GM18870 (cell line): ENCODE measurements at regions not wholly inside any gene's neighbourhood (a gene's known extent, or its start where the extent isn't known, plus 50 kb on each side); places are given as distances from the start of the nearest gene placed in this dataset.
A peak's percentile ranks its signal among the peaks of the same experiment; 100 is the strongest.
"Not testable (repeated sequence)": the region's sequence is repeated elsewhere in the genome, so short reads cannot be mapped to it uniquely, and the experiment has no call there.

Experiments used
- ATAC-seq: cut with Tn5 transposase; IDR thresholded peaks from one replicate; pipeline ENCODE4 v1.9.1; 2021; ENCODE audit warnings: moderate library complexity; ENCODE audit not compliant: unreplicated experiment

DNA sequence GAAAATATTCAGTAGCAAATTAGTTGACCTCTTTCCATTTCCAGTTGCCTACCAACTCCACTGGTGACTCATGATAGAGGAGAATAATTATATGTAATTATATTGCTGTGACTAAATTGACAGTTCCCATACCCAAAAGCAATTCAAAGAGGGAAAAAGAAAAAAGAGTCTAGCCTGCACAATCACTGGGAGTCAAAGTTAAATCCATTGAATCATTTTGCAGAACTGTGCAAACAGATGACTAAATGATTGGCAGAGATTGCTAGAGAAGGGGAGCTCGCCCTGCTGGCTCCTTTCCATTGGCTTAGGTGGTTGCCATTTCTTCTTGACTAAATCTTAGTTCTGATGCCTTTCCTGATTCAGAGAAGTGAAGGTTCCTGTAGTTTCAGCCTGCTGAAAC, 1228.6 kb upstream of the SORCS1 start:
- ATAC-seq = no peak

DNA sequence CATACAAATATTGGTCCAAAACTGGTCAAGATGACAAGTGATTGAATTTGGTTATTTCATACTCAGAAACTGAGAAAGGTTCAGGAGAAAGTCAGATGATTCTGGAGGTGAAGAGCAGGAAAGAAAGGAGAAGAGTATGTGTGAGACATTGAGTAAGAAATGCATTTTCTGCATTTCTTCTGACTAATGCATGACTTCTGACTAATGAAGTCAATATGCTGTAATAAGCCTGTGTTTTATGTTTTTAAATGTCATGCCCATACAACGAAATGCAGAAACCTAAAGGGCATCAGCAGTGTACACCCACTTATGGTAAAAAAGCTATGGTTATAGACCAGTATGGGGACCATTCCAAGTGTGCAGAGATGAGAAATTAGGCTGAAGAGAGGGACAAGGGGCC, 1227.8 kb upstream of the SORCS1 start:
- no peak for ATAC-seq

DNA sequence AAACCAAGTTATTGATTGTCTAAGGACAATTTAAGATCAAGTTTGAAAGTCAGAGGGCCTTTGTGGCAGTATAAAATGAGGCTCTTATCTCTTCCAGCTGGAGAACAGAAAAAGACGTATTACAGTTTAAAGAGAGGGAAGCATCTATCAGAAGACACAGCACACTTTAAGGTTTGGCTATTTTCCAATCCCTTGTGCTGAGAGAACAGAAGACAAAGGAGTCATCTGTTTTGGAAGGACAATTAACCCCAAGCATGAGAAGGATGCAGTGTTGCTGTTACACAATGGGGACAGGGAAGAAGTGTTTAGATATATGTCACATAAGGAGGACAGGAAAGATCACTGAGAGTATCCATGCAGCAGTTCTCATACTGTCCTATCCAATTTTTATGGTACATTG, 1224.2 kb upstream of the SORCS1 start:
- no peak for ATAC-seq

DNA sequence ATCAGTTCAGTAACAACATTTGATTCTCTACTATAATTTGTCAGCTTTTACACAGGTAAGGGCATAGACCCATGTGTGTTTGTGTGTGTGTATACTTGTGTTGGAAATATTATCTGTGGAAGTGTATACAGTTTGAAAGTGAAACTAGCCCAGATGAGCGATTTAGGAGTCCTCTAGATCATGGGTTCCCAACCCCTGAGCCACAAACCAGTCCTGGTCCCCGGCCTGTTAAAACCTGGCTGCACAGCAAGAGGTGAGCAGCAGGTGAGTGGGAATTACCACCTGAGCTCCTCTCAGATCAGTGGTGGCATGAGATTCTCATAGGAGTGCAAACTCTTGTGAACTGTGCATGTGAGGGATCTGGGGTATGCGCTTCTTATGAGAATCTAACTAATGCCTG, 1221.5 kb upstream of the SORCS1 start:
- ATAC-seq = no peak

DNA sequence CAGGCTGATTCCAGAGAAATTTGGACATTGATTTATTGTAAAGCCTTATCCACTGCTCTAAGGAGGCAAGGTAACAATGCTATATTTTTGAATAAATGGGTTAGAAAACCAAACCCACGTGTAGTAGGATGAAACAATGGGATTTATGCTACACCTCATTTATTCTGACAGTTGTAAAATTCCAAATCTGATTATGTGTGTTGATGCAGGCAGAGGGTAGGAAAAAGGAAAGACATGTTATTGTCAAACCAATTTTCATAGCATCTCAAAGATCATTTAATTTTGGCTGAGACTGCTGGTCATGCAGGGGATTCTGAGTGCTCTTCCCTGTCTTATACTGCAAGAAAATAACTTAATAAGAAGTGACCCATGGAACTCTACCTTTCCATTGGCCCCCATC, 1219.9 kb upstream of the SORCS1 start:
- no peak for ATAC-seq

DNA sequence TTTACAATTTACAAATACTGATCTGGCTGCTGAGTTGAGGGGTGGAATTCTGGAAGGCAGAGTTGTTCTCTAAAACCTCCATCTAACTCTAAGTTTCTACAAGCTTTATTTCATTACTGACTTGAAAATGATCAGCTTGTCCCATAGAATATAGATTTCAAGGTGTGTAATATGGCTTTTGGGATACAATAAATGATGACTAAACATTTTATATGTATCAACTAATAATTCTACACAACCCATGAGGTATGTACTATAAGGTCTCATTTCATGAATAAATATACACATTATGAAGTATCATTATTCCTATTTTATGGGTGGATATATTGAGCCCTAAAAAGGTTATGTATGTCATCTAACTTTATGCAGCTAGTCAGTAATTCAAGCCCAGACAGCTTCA, 1214.3 kb upstream of the SORCS1 start:
- no peak for ATAC-seq

DNA sequence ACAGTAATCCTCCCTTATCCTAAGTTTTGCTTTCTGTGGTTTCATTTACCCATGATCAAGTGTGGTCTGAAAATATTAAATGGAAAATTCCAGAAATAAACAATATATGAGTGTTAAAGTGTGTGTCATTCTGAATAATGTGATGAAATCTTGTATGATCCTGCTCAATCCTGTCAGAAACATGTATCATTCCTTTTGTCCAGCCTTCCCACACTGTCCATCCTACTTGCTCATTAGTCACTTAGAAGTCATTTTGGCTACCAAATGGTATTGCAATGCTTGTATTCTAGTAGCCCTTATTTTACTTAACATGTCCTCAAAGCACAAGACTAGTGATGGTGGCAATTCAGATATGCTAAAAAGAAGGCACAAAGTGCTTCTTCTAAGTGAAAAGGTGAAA, 1211.2 kb upstream of the SORCS1 start:
- no peak for ATAC-seq

DNA sequence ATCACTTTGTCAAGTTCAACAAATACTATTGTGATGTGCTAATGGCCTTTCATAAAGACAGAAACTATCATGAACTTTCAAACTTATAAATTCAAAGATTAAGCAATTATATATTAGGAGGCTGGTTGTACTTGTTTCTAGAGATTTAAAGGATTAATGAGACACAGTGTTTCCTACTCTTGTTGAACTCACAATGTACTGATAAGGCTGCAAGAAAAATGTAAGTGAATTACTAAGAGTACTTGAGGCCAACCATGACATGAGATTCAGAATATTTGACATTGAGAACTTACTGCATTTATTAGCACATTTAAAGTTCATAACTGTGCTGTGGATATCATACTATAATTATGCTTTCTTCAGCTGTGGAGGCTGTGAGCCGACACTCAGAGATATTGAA, 1210.5 kb upstream of the SORCS1 start:
- no peak for ATAC-seq

DNA sequence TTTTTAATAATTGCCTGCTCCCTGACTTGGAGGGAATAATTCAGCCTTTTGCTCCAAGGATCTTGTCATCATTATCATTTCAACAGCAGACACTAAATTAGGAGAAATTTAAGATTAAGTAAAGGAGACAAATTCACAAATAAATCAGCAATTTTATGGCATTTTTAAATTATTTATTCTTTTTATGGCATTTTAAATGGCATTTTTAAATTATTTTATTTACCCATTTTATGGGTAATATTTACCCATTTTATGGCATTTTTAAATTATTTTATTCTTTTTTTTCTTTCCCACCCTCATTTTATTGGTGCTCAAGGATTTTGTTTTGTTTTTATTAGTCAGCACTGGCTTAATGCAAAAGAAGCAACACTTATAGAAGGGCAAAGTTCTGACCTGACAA, 1201.0 kb upstream of the SORCS1 start:
- no peak for ATAC-seq

DNA sequence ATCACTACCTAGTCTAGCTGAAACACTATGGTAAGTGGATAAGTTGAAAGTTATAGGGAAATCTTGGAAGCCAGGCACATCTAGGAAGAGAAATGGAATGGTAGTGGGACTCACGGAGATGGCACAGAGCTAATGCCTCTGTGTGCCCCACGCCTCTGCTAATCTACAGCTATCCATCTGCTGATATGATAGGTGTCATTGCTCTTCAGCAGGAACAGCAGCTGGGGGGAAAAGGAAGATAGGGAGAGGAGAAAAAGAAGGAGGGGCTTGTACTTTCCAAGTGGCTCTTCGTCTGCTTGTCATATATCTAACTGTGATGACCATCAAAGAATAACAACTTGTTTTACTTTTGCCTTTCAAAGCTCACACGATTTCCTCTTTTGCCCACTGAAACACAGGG, 1199.1 kb upstream of the SORCS1 start:
- no peak for ATAC-seq

DNA sequence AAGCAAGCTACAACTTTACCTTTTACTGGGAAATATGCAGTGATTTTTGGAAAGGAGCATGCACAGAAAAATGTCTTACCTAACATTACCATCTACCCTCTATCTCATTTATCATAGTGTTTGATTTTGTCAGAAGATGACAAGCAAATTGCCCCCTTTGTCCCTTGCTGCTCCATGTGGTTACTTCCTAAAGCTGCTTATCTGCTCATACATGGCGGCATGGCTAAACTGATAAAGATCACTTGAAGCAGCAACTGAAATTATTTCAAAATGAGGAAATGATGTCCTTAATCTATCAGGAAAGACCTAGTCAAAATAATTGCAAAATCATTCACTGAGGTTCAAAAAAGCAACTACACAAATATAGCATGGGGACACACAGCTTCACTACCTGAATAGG, 1198.5 kb upstream of the SORCS1 start:
- no peak for ATAC-seq

DNA sequence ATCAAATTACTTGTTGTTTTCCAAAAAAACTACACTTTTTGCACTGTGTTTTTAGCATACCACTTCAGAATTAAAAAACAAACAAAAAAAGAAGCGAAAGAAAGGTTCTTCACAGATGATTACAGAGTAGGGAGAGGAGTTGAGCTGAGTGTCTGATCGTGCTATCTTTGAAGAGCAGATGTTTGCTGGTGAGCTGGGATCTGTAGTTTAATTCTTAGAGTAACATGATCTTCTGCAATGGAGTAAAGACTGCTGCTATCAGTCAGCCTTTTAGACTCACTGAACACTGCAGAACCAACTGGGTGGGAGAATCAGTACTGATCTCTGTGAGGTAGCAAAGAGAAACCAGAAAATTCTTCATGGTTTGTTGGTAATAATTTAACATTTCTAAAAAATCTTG, 1197.8 kb upstream of the SORCS1 start:
- ATAC-seq = no peak

DNA sequence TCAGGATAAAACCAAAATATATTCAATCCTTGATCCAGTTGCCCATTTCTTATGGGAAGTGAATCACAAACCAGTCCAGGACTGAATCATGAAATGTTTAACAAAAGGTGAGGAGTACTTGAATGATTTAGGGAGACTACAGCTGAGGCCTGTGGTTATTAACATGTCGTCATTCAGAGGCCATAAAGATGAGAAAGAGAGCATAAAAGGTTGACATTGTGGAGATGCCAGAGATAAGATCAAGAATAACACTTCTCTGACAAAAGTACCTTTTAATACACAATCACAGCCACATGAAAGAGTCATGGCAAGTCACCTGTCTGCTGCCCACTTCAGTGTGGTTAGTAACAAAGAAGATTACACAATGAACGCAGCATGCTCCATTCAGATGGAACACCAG, 1195.7 kb upstream of the SORCS1 start:
- ATAC-seq = no peak

DNA sequence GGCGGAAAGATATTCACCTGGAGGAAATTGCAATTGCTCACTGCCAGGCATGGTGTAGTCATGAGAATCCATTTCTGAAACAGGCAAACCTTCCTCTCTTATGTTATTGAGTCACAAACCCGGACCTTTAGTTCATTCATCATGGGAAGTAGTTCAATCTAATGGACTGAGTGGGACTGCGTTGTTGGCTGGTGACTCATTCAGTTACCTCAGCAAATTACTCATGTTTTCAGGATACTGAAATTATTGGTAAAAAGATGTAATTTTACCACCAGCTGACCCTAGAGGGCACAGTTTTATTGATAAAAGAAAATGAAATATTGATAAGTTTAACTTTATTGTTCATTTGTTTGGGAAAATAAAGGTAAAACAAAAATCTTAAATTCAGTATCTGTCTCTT, 1194.4 kb upstream of the SORCS1 start:
- ATAC-seq = peak; percentile 90

DNA sequence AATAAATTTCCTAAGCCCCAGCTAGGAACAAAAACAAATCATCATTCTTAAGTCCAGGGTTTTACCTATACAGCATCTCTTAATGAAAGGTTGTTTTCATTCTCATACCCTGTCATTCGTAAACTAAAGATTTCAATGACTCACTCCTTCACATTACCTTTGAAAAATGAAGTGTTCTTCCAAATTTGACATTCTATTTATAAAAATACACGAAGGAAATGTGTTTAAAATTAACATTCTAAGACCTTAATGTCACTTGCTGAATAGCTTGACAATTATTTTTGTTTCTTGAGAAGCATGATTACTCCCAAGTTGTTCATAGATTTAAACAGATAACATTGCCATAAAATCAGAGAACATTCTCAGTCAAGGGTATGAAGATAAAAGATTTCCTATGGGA, 1188.3 kb upstream of the SORCS1 start:
- no peak for ATAC-seq

DNA sequence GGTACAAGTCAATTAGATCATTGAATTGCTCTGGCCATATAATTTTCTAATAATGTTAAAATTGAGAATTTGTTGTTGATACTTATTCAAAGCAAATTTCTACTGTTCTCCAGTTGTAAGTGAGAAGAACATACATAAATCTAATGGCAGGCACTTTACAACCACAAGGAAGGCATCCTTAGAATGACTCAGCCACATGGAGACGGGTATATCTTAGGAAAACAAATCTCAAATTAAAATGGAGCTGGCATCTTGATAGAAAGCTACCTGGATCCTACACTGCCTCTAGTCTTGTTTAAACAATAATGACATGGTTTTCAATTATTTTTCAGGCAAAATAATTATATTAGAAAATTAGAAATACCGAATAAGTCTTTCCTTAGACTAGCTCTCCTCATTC, 1183.7 kb upstream of the SORCS1 start:
- ATAC-seq = no peak

DNA sequence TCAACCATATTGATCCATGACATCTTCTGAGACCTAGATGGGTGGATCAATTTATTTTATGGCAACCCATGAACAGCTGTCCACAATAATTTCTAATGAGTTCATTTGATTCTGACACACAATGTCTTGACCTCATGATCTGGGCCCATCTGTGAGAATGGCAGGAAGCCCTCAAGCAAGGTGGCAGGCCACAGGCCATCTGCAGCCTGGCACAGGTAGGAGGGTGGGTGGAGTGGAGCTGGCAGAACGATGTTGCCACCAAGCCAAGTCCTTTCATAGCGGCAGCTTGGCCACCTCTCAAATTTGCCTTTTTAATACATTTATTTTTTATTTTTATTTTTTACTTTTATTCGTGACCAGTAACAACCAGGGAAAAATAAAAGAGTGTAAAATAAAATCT, 1181.6 kb upstream of the SORCS1 start:
- ATAC-seq = no peak

DNA sequence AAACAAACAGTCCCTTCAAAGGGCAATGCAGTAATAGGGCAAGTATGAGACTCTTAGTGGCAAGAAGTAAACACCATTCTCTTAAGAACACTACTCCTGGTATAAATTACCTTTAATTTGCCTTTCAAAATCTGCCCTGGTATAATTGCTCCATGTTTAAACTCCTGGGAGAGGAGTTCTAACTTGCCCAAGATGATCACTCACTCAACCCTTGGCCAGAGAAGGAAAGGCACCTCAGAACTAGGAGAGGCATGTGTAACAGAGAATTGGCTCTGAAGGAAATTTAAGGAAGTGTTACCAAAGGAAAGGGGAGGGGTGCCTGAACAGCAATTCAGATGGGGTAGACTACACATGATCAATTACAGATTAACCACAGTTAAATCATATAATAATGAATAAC, 1173.6 kb upstream of the SORCS1 start:
- ATAC-seq = no peak

DNA sequence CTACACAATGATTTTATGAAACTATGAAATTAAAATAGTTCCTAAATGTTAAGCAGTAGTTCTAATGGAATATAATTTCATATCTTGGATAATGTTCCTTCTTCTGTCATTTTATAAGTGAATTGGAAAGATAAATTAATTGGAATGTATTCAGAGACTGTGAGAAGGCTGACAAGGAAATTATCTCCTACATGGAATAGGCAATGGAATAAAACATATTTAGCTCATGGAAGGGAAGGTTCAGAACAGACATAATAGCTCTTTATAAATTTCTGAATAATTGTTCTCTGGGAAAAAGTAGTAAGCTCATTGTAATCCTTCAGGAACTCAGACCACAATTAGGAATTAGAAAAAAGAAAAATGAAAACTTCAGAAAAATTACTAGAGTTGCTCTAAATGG, 1172.3 kb upstream of the SORCS1 start:
- ATAC-seq = no peak

DNA sequence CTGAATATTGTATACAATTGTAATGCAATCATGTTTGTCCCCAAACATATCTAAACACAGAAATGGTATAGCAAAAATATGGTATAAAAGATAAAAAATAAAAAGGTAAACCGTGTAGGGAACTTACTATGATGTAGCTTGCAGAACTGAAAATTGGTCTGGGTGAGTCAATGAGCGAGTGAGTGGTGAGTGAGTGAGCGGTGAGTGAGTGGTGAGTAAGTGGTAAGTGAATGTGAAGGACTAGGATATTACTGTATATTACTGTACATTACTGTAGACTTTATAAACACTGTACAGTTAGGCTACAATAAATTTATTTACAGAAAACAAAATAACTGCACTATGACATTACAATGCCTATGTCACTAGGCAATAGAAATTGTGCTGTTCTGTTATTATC, 1163.2 kb upstream of the SORCS1 start:
- no peak for ATAC-seq

DNA sequence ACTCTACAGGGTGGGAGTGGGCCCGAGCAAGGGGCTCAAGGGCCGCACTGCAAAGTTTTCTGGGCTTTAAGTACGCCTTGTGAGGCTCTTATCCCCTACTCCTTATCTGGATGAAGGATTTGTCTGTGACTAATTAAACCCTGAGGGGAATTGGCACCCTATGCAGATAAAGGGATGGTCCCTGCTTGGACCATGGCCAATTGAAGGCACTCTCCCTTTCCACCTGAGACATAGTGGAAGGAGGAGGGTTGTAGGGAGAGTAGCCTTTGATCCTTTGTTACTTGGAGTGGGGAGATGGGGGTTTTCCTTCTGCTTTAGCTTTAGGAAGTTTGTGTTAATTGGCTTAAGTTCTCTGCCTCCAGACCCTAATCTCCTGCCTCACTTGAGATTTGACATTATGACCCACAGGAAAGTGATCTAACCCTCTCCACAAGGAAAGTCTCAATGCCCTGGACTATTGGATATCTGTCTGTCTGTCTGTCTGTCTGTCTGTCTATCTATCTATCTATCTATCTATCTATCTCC, 1158.8 kb upstream of the SORCS1 start:
- no peak for ATAC-seq

DNA sequence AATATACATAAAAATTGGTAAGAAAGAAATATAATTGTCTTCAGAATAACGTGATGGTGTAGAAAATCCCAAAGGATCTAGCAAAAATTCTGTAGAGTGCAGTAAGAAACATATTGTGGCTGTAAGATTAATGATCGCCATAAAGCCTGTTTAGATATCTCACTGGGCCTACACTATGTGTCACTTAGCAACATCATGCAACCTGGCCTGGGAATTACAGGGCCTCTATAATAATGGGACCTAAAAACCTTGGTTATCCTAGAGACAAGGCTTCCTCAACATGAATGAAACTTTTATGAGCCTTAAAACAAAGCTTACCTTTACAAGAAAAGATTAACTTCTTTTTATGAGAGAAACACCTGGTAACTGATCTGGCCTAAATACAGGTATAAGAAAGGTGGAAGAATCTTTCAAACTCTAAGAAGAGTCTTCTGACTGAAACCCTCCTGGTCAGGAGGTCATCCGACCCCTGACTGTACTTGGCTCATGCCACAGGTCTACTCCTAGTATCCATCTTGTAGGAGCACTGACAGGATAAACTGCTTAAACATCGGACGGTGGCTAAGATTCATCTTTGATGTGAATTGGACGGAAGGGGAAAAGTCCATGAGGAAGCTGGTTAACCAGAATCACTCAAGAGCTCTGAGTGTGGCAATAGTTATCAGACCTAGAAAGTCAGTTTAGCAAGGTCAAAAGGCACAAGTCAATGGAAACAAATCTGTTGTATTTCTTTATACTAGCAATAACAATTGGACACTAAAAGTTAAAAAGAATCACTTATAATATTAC, 1155.1 kb upstream of the SORCS1 start:
- no peak for ATAC-seq

DNA sequence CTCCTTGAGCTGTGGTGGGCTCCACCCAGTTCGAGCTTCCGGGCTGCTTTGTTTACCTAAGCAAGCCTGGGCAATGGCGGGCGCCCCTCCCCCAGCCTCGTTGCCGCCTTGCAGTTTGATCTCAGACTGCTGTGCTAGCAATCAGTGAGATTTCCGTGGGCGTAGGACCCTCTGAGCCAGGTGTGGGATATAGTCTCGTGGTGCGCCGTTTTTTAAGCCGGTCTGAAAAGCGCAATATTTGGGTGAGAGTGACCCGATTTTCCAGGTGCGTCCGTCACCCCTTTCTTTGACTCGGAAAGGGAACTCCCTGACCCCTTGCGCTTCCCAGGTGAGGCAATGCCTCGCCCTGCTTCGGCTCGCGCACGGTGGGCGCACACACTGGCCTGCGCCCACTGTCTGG, 1151.1 kb upstream of the SORCS1 start:
- not testable (repeated sequence) for ATAC-seq
